Right lobe of liver (tissue), 4 donors: ENCODE measurements at regions not wholly inside any gene's neighbourhood (a gene's known extent, or its start where the extent isn't known, plus 50 kb on each side); places are given as distances from the start of the nearest gene placed in this dataset.

ENCODE experiments used
- CTCF ChIP-seq, 4 donors: fragments of 200-600 bp in 3 of 4; fragments of 450-650 bp in 1 of 4; IDR thresholded peaks; one replicate each; pipeline versions ENCODE4 v1.5.1 to v1.8.0; 2016 to 2022; ENCODE audit warnings: antibody characterized with exemption in 4 of 4, mild to moderate bottlenecking in 2 of 4
- POLR2A ChIP-seq: fragments of 450-650 bp; IDR thresholded peaks from one replicate; pipeline ENCODE4 v1.6.1; 2017; ENCODE audit warnings: antibody characterized with exemption, mild to moderate bottlenecking
- donor health status: DM: no; HTN: no; CAD: no.
- donor health status: DM: no; HTN: no; CAD: no.
- donor health status: DM: no; HTN: yes; CAD: no.

DNA sequence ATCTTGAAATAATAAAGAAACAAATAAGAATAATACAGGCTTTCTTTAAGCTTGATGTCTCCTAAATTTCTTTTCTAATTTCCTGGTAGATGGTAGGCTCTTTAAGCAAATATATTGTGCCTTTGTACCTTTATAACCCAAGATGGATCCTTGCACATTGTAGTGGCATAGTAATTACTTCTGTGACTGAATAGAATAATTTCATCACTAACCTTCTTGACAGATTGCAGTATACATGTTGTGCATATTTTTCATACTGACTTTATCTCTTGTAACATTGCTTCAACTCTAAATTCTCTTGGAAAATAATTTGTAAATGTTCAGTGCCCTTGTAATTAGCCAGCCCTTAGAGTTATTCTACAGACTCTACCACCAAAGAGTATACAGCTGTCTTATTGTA, 1433.8 kb upstream of the GBE1 start:
- TF ChIP-seq CTCF (IDR thresholded peaks at IDR 0.05) (no peak), POLR2A (no peak)
